A673 (cell line): ENCODE measurements at regions not wholly inside any gene's neighbourhood (a gene's known extent, or its start where the extent isn't known, plus 50 kb on each side); places are given as distances from the start of the nearest gene placed in this dataset.

Experiments
- CTCF ChIP-seq: fragments of 300-800, 200-600 bp; sonication (generic); conservative IDR thresholded peaks from 2 replicates; pipeline ENCODE4 v1.5.1; 2017; ENCODE audit warnings: low read depth, mild to moderate bottlenecking, antibody characterized with exemption, low read length, moderate library complexity, mixed read lengths
- EZH2 ChIP-seq: fragments of 200-600 bp; sonication (generic); IDR thresholded peaks from 2 replicates; pipeline ENCODE4 v1.6.1; 2017; ENCODE audit warnings: borderline replicate concordance, low read depth, mild to moderate bottlenecking, mixed read lengths, antibody characterized with exemption, low read length; ENCODE audit not compliant: poor library complexity, severe bottlenecking

GRCh38 chr9:115913696-115914095, 239.9 kb upstream of the PAPPA start:
- no peak for TF ChIP-seq CTCF
- TF ChIP-seq EZH2: no peak
